GM12892 (cell line): ENCODE measurements at regions not wholly inside any gene's neighbourhood (a gene's known extent, or its start where the extent isn't known, plus 50 kb on each side); places are given as distances from the start of the nearest gene placed in this dataset.

ENCODE experiments used
- POLR2A ChIP-seq: IDR thresholded peaks from 2 replicates; pipeline ENCODE4 v1.6.1; 2011; ENCODE audit warnings: low read depth, low read length, control low read depth
- POLR2AphosphoS5 ChIP-seq: IDR thresholded peaks from 2 replicates; pipeline ENCODE4 v1.6.1; 2011; ENCODE audit warnings: low read depth, low read length, control low read depth
- TAF1 ChIP-seq: IDR thresholded peaks from 2 replicates; pipeline ENCODE4 v1.6.1; 2011; ENCODE audit warnings: low read depth, mild to moderate bottlenecking, control low read depth, low read length, borderline replicate concordance

- TF ChIP-seq POLR2A (no peak), TAF1 (no peak), POLR2AphosphoS5 (no peak)
Observed at GRCh38 chr6:113805173-113805790, 51.9 kb upstream of the MARCKS start.
